Caco-2 (cell line): ENCODE measurements at regions not wholly inside any gene's neighbourhood (a gene's known extent, or its start where the extent isn't known, plus 50 kb on each side); places are given as distances from the start of the nearest gene placed in this dataset.

ENCODE experiments used
- BruUV-seq: library from RNA; stranded (reverse); fragments of 400-500 nt; replicated peaks from 2 replicates; lab custom pipeline; 2021; lab: Mats Ljungman, UMichigan
- CTCF ChIA-PET: fragments of 300-600 bp; sonication (Branson Sonifier 250); formaldehyde crosslinking; loops from one replicate; lab custom pipeline; 2022; ENCODE audit warnings: antibody characterized with exemption; lab: Charles Lee
- POLR2A ChIA-PET: fragments of 300-600 bp; sonication (Branson Sonifier 250); formaldehyde crosslinking; loops from one replicate; lab custom pipeline; 2022; ENCODE audit warnings: antibody characterized with exemption; lab: Charles Lee
- DNase-seq, 2 experiments: peaks; one replicate each; pipeline versions ENCODE4 v3.0.0 to v3.0.0-alpha.2; 2020 to 2022
- H3K27me3 ChIP-seq: replicated peaks from 2 replicates; pipeline ENCODE4 v1.6.0; 2011; ENCODE audit warnings: low read length; ENCODE audit not compliant: control insufficient read depth, insufficient read depth
- H3K36me3 ChIP-seq: 2 replicates; pipeline ENCODE4 v1.5.1; 2011; ENCODE audit warnings: low read length; ENCODE audit not compliant: control insufficient read depth, insufficient read depth
- H3K4me1 ChIP-seq: fragments of 250-450 bp; sonication (Bioruptor Pico); 2 replicates; pipeline ENCODE4 v1.5.1; 2020; ENCODE audit warnings: mild to moderate bottlenecking
- H3K4me3 ChIP-seq: 2 replicates; pipeline ENCODE4 v1.5.1; 2011; ENCODE audit warnings: low read depth, mild to moderate bottlenecking, control low read depth, low read length
- H3K9me3 ChIP-seq: fragments of 250-450 bp; sonication (Bioruptor Pico); 2 replicates; pipeline ENCODE4 v1.5.1; 2020; ENCODE audit warnings: mild to moderate bottlenecking, moderate library complexity
- H3K27ac Mint-ChIP-seq: one replicate; pipeline ENCODE4 v1.8.0; 2022; ENCODE audit warnings: mixed read lengths; ENCODE audit not compliant: unreplicated experiment
- H3K27me3 Mint-ChIP-seq: one replicate; pipeline ENCODE4 v1.8.0; 2022; ENCODE audit warnings: mixed read lengths; ENCODE audit not compliant: insufficient read depth, unreplicated experiment
- H3K36me3 Mint-ChIP-seq: one replicate; pipeline ENCODE4 v1.8.0; 2022; ENCODE audit warnings: mild to moderate bottlenecking, mixed read lengths; ENCODE audit not compliant: insufficient read depth, unreplicated experiment
- H3K4me1 Mint-ChIP-seq: one replicate; pipeline ENCODE4 v1.8.0; 2022; ENCODE audit warnings: low read depth, mixed read lengths; ENCODE audit not compliant: unreplicated experiment
- H3K4me3 Mint-ChIP-seq: one replicate; pipeline ENCODE4 v1.8.0; 2022; ENCODE audit warnings: mild to moderate bottlenecking, moderate library complexity, mixed read lengths; ENCODE audit not compliant: unreplicated experiment
- H3K9me3 Mint-ChIP-seq: one replicate; pipeline ENCODE4 v1.8.0; 2022; ENCODE audit warnings: mixed read lengths; ENCODE audit not compliant: unreplicated experiment
- CTCF ChIP-seq, 2 experiments: fragments of 200-600 bp in 1 of 2; IDR thresholded peaks; 1 replicate in 1 of 2; 2 replicates in 1 of 2; pipeline versions ENCODE4 v1.5.1 to v1.8.0; 2011 to 2022; ENCODE audit warnings: antibody characterized with exemption in 1 of 2, control low read depth in 1 of 2, inconsistent platforms in 1 of 2, low read depth in 1 of 2, low read length in 1 of 2, mild to moderate bottlenecking in 1 of 2, moderate library complexity in 1 of 2; ENCODE audit not compliant: insufficient read depth in 1 of 2, severe bottlenecking in 1 of 2, unreplicated experiment in 1 of 2
- intact Hi-C: fragments of 100-400 bp; cut with micrococcal nuclease; formaldehyde crosslinking; loops from one replicate; pipeline ENCODE4 v1.10.0; 2022; ENCODE audit not compliant: unreplicated experiment

DNA sequence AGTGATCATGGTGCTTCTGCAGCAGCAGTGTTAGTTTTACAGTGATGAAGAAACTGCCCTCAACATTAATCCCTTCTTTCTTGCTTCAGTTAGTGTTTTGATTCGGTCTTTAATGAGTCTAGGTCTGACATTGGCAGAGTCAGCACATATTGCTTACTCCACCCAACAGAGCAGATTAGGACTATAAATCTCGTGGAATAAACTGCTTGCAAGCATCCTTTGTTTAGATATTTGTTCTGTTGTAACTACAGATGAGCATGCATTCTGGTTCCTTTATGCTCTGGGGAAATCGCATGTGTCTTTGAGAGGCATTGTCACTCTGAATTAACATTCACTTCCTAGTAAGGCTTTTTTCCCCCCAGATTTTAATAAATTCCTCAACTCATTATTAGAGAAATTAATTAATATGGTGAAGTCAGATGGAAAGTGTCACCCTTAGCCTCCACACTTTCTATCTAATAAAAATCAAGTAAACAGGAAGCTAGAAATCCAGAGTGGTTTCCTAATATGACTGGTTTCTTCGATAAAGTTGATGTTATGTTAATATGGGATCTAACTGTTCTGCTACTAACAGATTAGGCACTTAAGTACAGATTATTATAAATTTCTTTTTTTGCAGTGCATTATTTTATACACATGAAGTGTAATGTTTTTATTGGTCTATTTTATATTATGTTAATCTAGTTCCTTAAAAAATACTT, 86.2 kb upstream of the SSTR1 start:
- H3K4me3 Mint-ChIP-seq, result no peak overlapping the region
- no peaks in the 10 kb centered on the region for H3K4me1 ChIP-seq
- peaks cover 3% of the 10 kb centered on the region for H3K27me3 Mint-ChIP-seq
- H3K4me1 Mint-ChIP-seq, result no peaks in the 10 kb centered on the region
- H3K36me3 ChIP-seq, result no peaks in the 10 kb centered on the region
- BruUV-seq, result no TSS peak
- TF ChIP-seq CTCF (IDR thresholded peaks at IDR 0.05; ENCODE audit: insufficient read depth in 1 of 2, low read depth in 1 of 2, low read length in 1 of 2, severe bottlenecking in 1 of 2, unreplicated experiment in 1 of 2), result no peak
- H3K9me3 ChIP-seq, result no peaks in the 10 kb centered on the region; the same call in 1 of the 2 replicates
- ChIA-PET CTCF (interaction anchor here (0.7 kb wide), 1 partner anchor 384 kb away, joined by 5 read pairs; no protein-coding TSS in a partner anchor), POLR2A (no interaction called here)
- H3K27ac Mint-ChIP-seq, result no peak overlapping the region
- no peaks in the 10 kb centered on the region for H3K27me3 ChIP-seq
- DNase-seq, result no peak
- H3K4me3 ChIP-seq, result no peak overlapping the region
- no peaks in the 10 kb centered on the region for H3K9me3 Mint-ChIP-seq
- intact Hi-C loops, result no loop called here
- H3K36me3 Mint-ChIP-seq, result no peaks in the 10 kb centered on the region

GRCh38 chr14:38122241-38122640, 85.5 kb upstream of the SSTR1 start:
- ChIA-PET POLR2A (no interaction called here), CTCF (interaction anchor here (0.7 kb wide), 1 partner anchor 383 kb away, joined by 5 read pairs; no protein-coding TSS in a partner anchor)
- Histone ChIP-seq H3K4me1 (no peaks in the 10 kb centered on the region), H3K36me3 (no peaks in the 10 kb centered on the region), H3K27me3 (no peaks in the 10 kb centered on the region), H3K4me3 (no peak overlapping the region), H3K9me3 (no peaks in the 10 kb centered on the region; the same call in 1 of the 2 replicates)
- no TSS peak for BruUV-seq
- intact Hi-C loops, result no loop called here
- Mint-ChIP-seq H3K4me3 (no peak overlapping the region), H3K4me1 (no peaks in the 10 kb centered on the region), H3K27ac (no peak overlapping the region), H3K9me3 (no peaks in the 10 kb centered on the region), H3K27me3 (peaks cover 3% of the 10 kb centered on the region), H3K36me3 (no peaks in the 10 kb centered on the region)
- DNase-seq, result no peak
- TF ChIP-seq CTCF (IDR thresholded peaks at IDR 0.05; ENCODE audit: insufficient read depth in 1 of 2, low read depth in 1 of 2, low read length in 1 of 2, severe bottlenecking in 1 of 2, unreplicated experiment in 1 of 2), result no peak

DNA sequence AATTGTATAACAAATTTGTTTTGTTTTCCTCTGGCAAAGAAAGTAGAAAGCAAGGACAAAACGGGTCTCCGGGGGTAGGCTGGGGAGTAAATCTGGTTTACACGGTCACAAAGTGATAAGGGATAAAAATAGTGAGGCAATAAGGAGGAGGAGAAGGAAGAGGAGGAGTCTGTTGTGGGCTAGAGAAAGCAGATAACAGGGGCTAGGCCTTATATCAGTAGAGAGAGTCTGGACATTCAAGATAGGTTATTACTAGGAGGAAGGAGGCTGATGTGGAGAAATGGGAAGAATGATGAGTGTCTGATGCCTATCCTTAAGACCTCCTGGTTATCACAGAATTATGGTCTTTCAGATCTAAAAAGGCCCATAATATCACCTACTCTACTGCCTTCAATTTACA, 83.2 kb upstream of the SSTR1 start:
- no peaks in the 10 kb centered on the region for H3K9me3 Mint-ChIP-seq
- Histone ChIP-seq H3K27me3 (no peaks in the 10 kb centered on the region), H3K4me3 (no peak overlapping the region), H3K9me3 (no peaks in the 10 kb centered on the region), H3K4me1 (no peaks in the 10 kb centered on the region), H3K36me3 (no peaks in the 10 kb centered on the region)
- intact Hi-C loops, result no loop called here
- peaks cover 3% of the 10 kb centered on the region for H3K27me3 Mint-ChIP-seq
- POLR2A ChIA-PET, result no interaction called here
- H3K27ac Mint-ChIP-seq, result no peak overlapping the region
- CTCF ChIA-PET, result no interaction called here
- no peaks in the 10 kb centered on the region for H3K36me3 Mint-ChIP-seq
- H3K4me1 Mint-ChIP-seq, result no peaks in the 10 kb centered on the region
- no peak for DNase-seq
- no TSS peak for BruUV-seq
- H3K4me3 Mint-ChIP-seq, result no peak overlapping the region
- TF ChIP-seq CTCF (IDR thresholded peaks at IDR 0.05; ENCODE audit: insufficient read depth in 1 of 2, low read depth in 1 of 2, low read length in 1 of 2, severe bottlenecking in 1 of 2, unreplicated experiment in 1 of 2), result no peak
